GM12873 (cell line): ENCODE measurements at regions not wholly inside any gene's neighbourhood (a gene's known extent, or its start where the extent isn't known, plus 50 kb on each side); places are given as distances from the start of the nearest gene placed in this dataset.

Source experiments
- TF ChIP-seq, protein P1 (sequence below): IDR thresholded peaks from 2 replicates; pipeline ENCODE4 v1.5.1; 2012; ENCODE audit warnings: low read depth, mild to moderate bottlenecking, moderate library complexity, low read length, control low read depth; ENCODE audit not compliant: insufficient read depth; ENCODE audit errors: missing control alignments

GRCh38 chr18:39586741-39587140 lies 2021.1 kb upstream of the CELF4 start:
- TF ChIP-seq, protein P1, sequence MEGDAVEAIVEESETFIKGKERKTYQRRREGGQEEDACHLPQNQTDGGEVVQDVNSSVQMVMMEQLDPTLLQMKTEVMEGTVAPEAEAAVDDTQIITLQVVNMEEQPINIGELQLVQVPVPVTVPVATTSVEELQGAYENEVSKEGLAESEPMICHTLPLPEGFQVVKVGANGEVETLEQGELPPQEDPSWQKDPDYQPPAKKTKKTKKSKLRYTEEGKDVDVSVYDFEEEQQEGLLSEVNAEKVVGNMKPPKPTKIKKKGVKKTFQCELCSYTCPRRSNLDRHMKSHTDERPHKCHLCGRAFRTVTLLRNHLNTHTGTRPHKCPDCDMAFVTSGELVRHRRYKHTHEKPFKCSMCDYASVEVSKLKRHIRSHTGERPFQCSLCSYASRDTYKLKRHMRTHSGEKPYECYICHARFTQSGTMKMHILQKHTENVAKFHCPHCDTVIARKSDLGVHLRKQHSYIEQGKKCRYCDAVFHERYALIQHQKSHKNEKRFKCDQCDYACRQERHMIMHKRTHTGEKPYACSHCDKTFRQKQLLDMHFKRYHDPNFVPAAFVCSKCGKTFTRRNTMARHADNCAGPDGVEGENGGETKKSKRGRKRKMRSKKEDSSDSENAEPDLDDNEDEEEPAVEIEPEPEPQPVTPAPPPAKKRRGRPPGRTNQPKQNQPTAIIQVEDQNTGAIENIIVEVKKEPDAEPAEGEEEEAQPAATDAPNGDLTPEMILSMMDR, result no peak

GRCh38 chr18:39574897-39575296 lies 2009.3 kb upstream of the CELF4 start:
- TF ChIP-seq, protein P1, result no peak

DNA sequence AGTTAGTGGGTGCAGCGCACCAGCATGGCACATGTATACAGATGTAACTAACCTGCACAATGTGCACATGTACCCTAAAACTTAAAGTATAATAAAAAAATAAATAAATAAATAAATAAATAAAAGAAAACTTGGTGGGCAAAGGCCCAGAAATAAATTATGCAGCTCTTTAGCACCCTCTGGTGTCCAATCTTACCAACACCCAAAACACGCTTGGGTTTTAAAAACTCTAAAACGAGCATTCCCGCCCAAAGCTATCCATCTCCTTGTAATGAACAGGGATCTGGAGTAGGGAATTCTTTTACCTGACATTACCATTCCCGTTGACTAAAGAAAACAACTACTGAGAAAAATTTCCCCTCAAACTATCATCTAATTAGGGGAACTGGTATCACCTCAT lies 2005.9 kb upstream of the CELF4 start:
- TF ChIP-seq, protein P1, result peak; percentile 30

GRCh38 chr18:39564716-39565115 lies 1999.1 kb upstream of the CELF4 start:
- TF ChIP-seq, protein P1, result no peak

DNA sequence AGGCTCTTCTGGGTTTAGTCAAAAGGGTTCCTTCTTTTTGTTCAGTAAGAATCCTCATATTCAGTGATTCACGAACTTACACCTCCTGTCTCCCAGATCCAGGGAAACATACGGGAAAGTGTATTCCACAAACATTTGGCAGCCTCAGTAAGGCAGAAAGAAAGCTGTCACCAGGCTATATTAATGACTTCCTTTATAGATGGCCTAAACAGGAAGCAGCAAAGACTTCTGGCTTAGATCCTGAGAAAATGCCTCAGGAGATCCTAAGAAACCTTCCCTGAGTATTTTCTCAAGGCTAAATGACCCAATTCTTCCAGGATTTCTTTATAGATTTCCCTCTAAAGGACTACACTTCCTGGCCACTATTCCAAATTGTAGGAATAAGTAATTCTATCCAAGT lies 1995.5 kb upstream of the CELF4 start:
- TF ChIP-seq, protein P1, result no peak

DNA sequence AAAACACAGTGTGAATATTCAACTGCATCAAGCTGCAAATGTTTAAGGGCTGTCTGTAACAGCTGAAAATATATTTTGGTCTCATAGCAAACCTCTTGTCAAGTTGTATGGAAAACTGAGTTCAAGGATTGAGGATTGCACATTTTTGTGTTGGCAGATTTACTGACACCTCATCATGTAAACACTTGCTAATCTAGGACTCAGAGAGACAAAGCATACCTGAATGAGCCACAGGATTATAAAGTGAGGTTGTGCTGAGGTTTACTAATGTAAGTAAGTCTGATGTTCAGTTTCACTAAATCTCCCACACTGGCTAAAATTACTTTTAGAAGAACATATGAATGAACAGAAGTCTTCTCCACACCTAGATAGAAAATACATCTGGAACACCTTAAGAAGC lies 1993.1 kb upstream of the CELF4 start:
- TF ChIP-seq, protein P1, result no peak

GRCh38 chr18:39555496-39555895 lies 1989.9 kb upstream of the CELF4 start:
- TF ChIP-seq, protein P1, result no peak

DNA sequence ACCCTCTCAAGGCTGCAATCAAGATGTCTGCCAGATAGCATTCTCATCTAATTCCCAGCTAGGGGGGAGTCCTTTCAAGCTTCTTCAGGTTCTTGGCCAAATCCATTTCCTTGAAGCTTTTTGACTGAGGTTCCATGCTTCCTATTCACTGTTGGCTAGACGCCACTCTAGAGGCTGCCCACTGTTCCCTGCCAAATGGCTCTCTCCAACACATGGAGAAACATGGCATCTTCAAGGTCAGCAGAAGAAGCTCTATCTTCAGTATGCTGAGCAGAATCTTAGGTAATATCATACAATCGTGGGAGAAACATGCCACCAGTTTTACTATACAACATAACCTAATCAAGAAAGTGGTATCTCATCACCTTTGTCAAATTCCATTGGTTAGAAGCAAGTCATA lies 1985.1 kb upstream of the CELF4 start:
- TF ChIP-seq, protein P1, result no peak
